BJ (cell line): ENCODE measurements at regions not wholly inside any gene's neighbourhood (a gene's known extent, or its start where the extent isn't known, plus 50 kb on each side); places are given as distances from the start of the nearest gene placed in this dataset.

ENCODE experiments used
- CTCF ChIA-PET: fragments of 350-600 bp; formaldehyde crosslinking; extraction: SDS; loops from one replicate; lab custom pipeline; 2021; ENCODE audit warnings: antibody characterized with exemption, inconsistent platforms; lab: Yijun Ruan, JAX
- POLR2A ChIA-PET: fragments of 300-600 bp; sonication (Branson Sonifier 250); formaldehyde crosslinking; extraction: SDS; loops from one replicate; lab custom pipeline; 2021; ENCODE audit warnings: antibody characterized with exemption; lab: Charles Lee
- DNase-seq: peaks from one replicate; pipeline ENCODE4 v3.0.0-alpha.2; 2011; ENCODE audit warnings: low read depth
- H3K27me3 ChIP-seq: 2 replicates; pipeline ENCODE4 v1.6.0; 2011; ENCODE audit warnings: low read length; ENCODE audit not compliant: control insufficient read depth, insufficient read depth
- H3K36me3 ChIP-seq: 2 replicates; pipeline ENCODE4 v1.5.1; 2011; ENCODE audit warnings: low read length; ENCODE audit not compliant: control insufficient read depth, insufficient read depth
- H3K4me3 ChIP-seq: 2 replicates; pipeline ENCODE4 v1.5.1; 2011; ENCODE audit warnings: low read depth, mild to moderate bottlenecking, control low read depth, low read length
- CTCF ChIP-seq: IDR thresholded peaks from 2 replicates; pipeline ENCODE4 v1.5.1; 2011; ENCODE audit warnings: low read depth, mild to moderate bottlenecking, control low read depth, inconsistent platforms, low read length, moderate library complexity; ENCODE audit not compliant: insufficient read depth

DNA sequence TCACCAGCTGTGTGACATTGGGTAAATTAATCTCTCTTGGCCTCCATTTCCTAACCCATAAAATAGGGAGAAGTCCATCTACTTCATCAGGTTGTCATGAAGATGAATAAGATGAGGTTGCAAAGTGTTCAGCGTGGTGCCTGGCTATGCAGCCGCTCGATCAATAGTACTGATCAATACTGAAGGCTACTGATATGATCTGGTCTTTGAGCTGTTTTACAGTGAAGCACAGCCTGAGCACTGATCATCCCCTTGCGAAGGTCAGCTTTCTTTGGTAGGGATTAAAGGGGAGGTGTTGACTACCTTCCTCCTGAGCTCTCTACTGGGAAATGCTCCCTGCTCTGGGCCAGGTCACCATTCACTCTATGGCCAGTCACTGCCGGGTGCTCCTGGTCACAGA is 108.4 kb upstream of the NOCT start:
- ChIA-PET POLR2A (no interaction called here), CTCF (interaction anchor here (0.6 kb wide), 1 partner anchor 51 kb away, joined by 3 read pairs; no protein-coding TSS in a partner anchor)
- Histone ChIP-seq H3K27me3 (peaks cover 8% of the 10 kb centered on the region), H3K4me3 (no peak overlapping the region), H3K36me3 (no peaks in the 10 kb centered on the region)
- no peak for DNase-seq
- TF ChIP-seq CTCF, result no peak

DNA sequence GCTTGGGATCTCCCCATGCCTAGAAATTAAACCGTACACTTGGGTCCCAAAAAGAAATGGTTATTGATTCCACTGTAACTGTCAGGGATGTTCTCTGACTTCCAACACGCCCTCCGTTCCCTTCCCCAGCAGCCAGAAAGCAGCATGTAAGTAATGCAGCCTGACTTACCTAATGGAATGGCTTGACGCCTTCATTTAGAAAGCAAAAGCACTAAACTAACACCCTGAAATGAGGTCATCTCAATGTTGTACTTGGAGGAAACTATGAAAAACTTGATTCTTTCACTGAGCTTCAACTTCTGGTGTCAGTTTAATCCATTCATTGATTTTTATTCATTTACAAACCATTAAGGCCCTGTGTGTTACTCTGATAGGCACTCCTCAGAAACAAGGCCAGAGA is 110.8 kb upstream of the NOCT start:
- Histone ChIP-seq H3K4me3 (no peak overlapping the region), H3K27me3 (peaks cover 6% of the 10 kb centered on the region; the same call in 1 of the 2 replicates), H3K36me3 (no peaks in the 10 kb centered on the region)
- POLR2A ChIA-PET, result no interaction called here
- CTCF ChIA-PET, result interaction anchor here (0.5 to 1.1 kb wide), 4 partner anchors 34 to 662 kb away, joined by 3 to 5 read pairs (median 4); partner anchors contain the start of gene SLC7A11
- no peak for DNase-seq
- TF ChIP-seq CTCF, result no peak

- peaks cover 6% of the 10 kb centered on the region; the same call in 1 of the 2 replicates for H3K27me3 ChIP-seq
- no peak for TF ChIP-seq CTCF
- ChIA-PET CTCF (interaction anchor here (1.2 kb wide), 1 partner anchor 10 kb away, joined by 4 read pairs; no protein-coding TSS in a partner anchor), POLR2A (no interaction called here)
- H3K4me3 ChIP-seq, result no peak overlapping the region
- DNase-seq, result no peak
- H3K36me3 ChIP-seq, result no peaks in the 10 kb centered on the region
These were observed 112.4 kb upstream of the NOCT start for GRCh38 chr4:138903185-138903584.

DNA sequence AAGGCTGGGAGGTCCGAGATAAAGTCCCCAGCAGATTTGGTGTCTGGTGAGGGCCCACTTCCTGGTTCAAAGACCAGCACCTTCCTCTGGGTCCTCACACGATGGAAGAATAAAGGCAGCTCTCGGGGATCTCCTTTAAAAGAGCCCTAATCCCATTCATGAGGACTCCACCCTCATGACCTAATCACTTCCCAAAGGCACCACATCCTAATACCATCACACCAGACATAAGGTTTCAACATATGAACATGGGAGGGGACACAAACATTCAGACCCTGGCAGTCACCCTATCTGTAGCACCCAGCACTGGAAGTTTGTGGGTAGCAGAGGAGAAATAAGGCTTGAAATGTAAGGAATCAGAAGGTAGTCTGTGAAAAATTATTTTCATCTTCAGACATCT is 112.9 kb upstream of the NOCT start:
- Histone ChIP-seq H3K36me3 (no peaks in the 10 kb centered on the region), H3K4me3 (no peak overlapping the region), H3K27me3 (peaks cover 6% of the 10 kb centered on the region; the same call in 1 of the 2 replicates)
- DNase-seq, result no peak
- POLR2A ChIA-PET, result no interaction called here
- no peak for TF ChIP-seq CTCF
- CTCF ChIA-PET, result interaction anchor here (1.2 kb wide), 1 partner anchor 10 kb away, joined by 4 read pairs; no protein-coding TSS in a partner anchor

DNA sequence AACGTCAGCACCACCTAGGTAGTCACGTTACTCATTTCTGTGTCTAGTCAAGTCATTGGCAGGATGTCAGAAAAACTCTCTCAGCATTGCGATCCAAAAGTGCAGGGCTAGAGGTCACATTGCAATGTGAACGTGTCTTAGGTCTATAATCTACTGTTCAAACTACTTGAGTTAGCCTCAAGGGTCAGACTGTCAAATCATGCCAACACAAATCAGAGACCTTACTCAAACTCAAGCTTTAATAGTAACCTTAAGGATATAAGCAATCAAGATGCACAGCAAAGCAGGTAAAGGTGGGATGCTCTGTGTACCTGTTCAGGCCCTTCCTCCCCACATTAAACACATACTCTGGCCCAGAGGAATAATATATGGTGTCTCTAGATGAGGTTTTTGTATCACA is 114.4 kb upstream of the NOCT start:
- CTCF ChIA-PET, result no interaction called here
- POLR2A ChIA-PET, result no interaction called here
- DNase-seq, result no peak

More for the DNA sequence above, 114.4 kb upstream of the NOCT start:
- no peak overlapping the region for H3K4me3 ChIP-seq
- TF ChIP-seq CTCF, result no peak
- H3K36me3 ChIP-seq, result no peaks in the 10 kb centered on the region
- H3K27me3 ChIP-seq, result peaks cover 2% of the 10 kb centered on the region; the same call in 1 of the 2 replicates
